IMR-90 (cell line): ENCODE measurements at regions not wholly inside any gene's neighbourhood (a gene's known extent, or its start where the extent isn't known, plus 50 kb on each side); places are given as distances from the start of the nearest gene placed in this dataset.

ENCODE experiments used
- ATAC-seq: fragments of 200-7000 bp; cut with Tn5 transposase; 2 replicates; pipeline ENCODE4 v1.9.1; 2020; ENCODE audit warnings: low read depth, mild to moderate bottlenecking, moderate library complexity
- BruUV-seq: library from RNA; stranded (reverse); fragments of 400-500 nt; replicated peaks from 2 replicates; lab custom pipeline; 2021; lab: Mats Ljungman, UMichigan
- CTCF ChIA-PET: fragments of 300-600 bp; formaldehyde crosslinking; extraction: SDS; loops from one replicate; lab custom pipeline; 2021; ENCODE audit warnings: antibody characterized with exemption; lab: Yijun Ruan, JAX
- POLR2A ChIA-PET: fragments of 300-600 bp; sonication (Branson Sonifier 250); formaldehyde crosslinking; loops from one replicate; lab custom pipeline; 2022; ENCODE audit warnings: antibody characterized with exemption; ENCODE audit not compliant: unreplicated experiment; lab: Charles Lee
- DNase-seq: peaks from one replicate; pipeline ENCODE4 v3.0.0; 2013
- H2AFZ ChIP-seq: replicated peaks from 2 replicates; pipeline ENCODE3; 2013; ENCODE audit warnings: low read length, mild to moderate bottlenecking; ENCODE audit not compliant: poor library complexity
- H2AK5ac ChIP-seq: 2 replicates; pipeline ENCODE4 v1.6.1; 2013; ENCODE audit warnings: low read depth, low read length, inconsistent platforms
- H2AK9ac ChIP-seq: replicated peaks from 2 replicates; pipeline ENCODE3; 2013; ENCODE audit warnings: mild to moderate bottlenecking, low read depth, low read length, moderate library complexity; ENCODE audit not compliant: poor library complexity
- H2BK120ac ChIP-seq: 2 replicates; pipeline ENCODE4 v1.6.1; 2013; ENCODE audit warnings: low read depth, low read length, inconsistent platforms
- H2BK15ac ChIP-seq: 3 replicates; pipeline ENCODE4 v1.6.1; 2013; ENCODE audit warnings: low read depth, low read length, inconsistent platforms
- H2BK20ac ChIP-seq: 2 replicates; pipeline ENCODE4 v1.6.1; 2013; ENCODE audit warnings: low read depth, mild to moderate bottlenecking, inconsistent platforms, low read length, moderate library complexity
- H2BK5ac ChIP-seq: 2 replicates; pipeline ENCODE4 v1.6.1; 2013; ENCODE audit warnings: mild to moderate bottlenecking, low read depth, low read length, inconsistent platforms; ENCODE audit not compliant: poor library complexity, severe bottlenecking
- H3K14ac ChIP-seq: replicated peaks from 2 replicates; pipeline ENCODE4 v1.6.1; 2013; ENCODE audit warnings: low read depth, low read length, inconsistent platforms
- H3K18ac ChIP-seq: 2 replicates; pipeline ENCODE4 v1.6.1; 2013; ENCODE audit warnings: low read depth, low read length, control low read depth
- H3K23ac ChIP-seq: 2 replicates; pipeline ENCODE4 v1.6.1; 2013; ENCODE audit warnings: low read depth, low read length, inconsistent platforms
- H3K27ac ChIP-seq: 2 replicates; pipeline ENCODE4 v1.5.1; 2013; ENCODE audit warnings: mild to moderate bottlenecking, control low read depth, low read length; ENCODE audit not compliant: insufficient read depth
- H3K27me3 ChIP-seq: 2 replicates; pipeline ENCODE4 v1.6.1; 2013; ENCODE audit warnings: low read length; ENCODE audit not compliant: control insufficient read depth, insufficient read depth
- H3K36me3 ChIP-seq: 2 replicates; pipeline ENCODE4 v1.6.1; 2013; ENCODE audit warnings: low read length, mixed read lengths; ENCODE audit not compliant: control insufficient read depth, insufficient read depth
- H3K4ac ChIP-seq: 2 replicates; pipeline ENCODE4 v1.6.1; 2013; ENCODE audit warnings: low read depth, low read length, inconsistent platforms
- H3K4me1 ChIP-seq: 2 replicates; pipeline ENCODE4 v1.6.1; 2013; ENCODE audit warnings: low read length, mixed read lengths; ENCODE audit not compliant: control insufficient read depth, insufficient read depth
- H3K4me2 ChIP-seq: 2 replicates; pipeline ENCODE4 v1.6.1; 2013; ENCODE audit warnings: low read depth, mild to moderate bottlenecking, control low read depth, low read length, moderate library complexity
- H3K4me3 ChIP-seq: 2 replicates; pipeline ENCODE4 v1.5.1; 2013; ENCODE audit warnings: low read depth, mild to moderate bottlenecking, control low read depth, low read length, moderate library complexity; ENCODE audit not compliant: insufficient read depth
- H3K56ac ChIP-seq: 2 replicates; pipeline ENCODE4 v1.6.1; 2013; ENCODE audit warnings: low read length, inconsistent platforms; ENCODE audit not compliant: insufficient read depth; ENCODE audit errors: extremely low read depth
- H3K79me1 ChIP-seq, 2 experiments: 2 replicates each; pipeline ENCODE4 v1.6.1; 2013; ENCODE audit warnings: low read length in 2 of 2, inconsistent platforms in 1 of 2, low read depth in 1 of 2
- H3K9ac ChIP-seq: 2 replicates; pipeline ENCODE4 v1.6.1; 2013; ENCODE audit warnings: low read depth, low read length, control low read depth
- H3K9me1 ChIP-seq: 2 replicates; pipeline ENCODE4 v1.6.1; 2013; ENCODE audit warnings: low read length, inconsistent platforms; ENCODE audit not compliant: insufficient read depth
- H3K9me3 ChIP-seq: 2 replicates; pipeline ENCODE4 v1.6.1; 2013; ENCODE audit warnings: low read length; ENCODE audit not compliant: control insufficient read depth, insufficient read depth
- H4K20me1 ChIP-seq: 2 replicates; pipeline ENCODE4 v1.6.1; 2013; ENCODE audit warnings: low read length, inconsistent platforms; ENCODE audit not compliant: insufficient read depth
- H4K5ac ChIP-seq: 2 replicates; pipeline ENCODE4 v1.6.1; 2013; ENCODE audit warnings: mild to moderate bottlenecking, low read depth, low read length, control low read depth
- H4K8ac ChIP-seq, 2 experiments: 2 replicates each; pipeline ENCODE4 v1.6.1; 2013; ENCODE audit warnings: low read depth in 2 of 2, low read length in 2 of 2, control low read depth in 1 of 2, inconsistent platforms in 1 of 2
- H4K91ac ChIP-seq: 2 replicates; pipeline ENCODE4 v1.6.1; 2013; ENCODE audit warnings: low read depth, low read length, inconsistent platforms; ENCODE audit not compliant: insufficient read depth
- BHLHE40 ChIP-seq: fragments of 150-350 bp; IDR thresholded peaks from 2 replicates; pipeline ENCODE4 v1.6.1; 2016; ENCODE audit warnings: mild to moderate bottlenecking, low read depth, low read length
- CEBPB ChIP-seq: IDR thresholded peaks from 2 replicates; pipeline ENCODE4 v1.6.1; 2012; ENCODE audit warnings: low read depth, low read length, improper control_type of control experiment
- CHD1 ChIP-seq: IDR thresholded peaks from 2 replicates; pipeline ENCODE4 v1.6.1; 2012; ENCODE audit warnings: low read depth, low read length, improper control_type of control experiment
- FOS ChIP-seq: fragments of 150-350 bp; IDR thresholded peaks from 2 replicates; pipeline ENCODE4 v1.6.1; 2016; ENCODE audit warnings: low read depth, low read length
- MAFK ChIP-seq: IDR thresholded peaks from 2 replicates; pipeline ENCODE4 v1.6.1; 2012; ENCODE audit warnings: low read depth, low read length, improper control_type of control experiment
- MAZ ChIP-seq: IDR thresholded peaks from 2 replicates; pipeline ENCODE4 v1.6.1; 2012; ENCODE audit warnings: low read depth, mild to moderate bottlenecking, low read length, improper control_type of control experiment, moderate library complexity, borderline replicate concordance
- MXI1 ChIP-seq: IDR thresholded peaks from 2 replicates; pipeline ENCODE4 v1.6.1; 2012; ENCODE audit warnings: low read depth, mild to moderate bottlenecking, low read length, moderate library complexity, borderline replicate concordance
- NFE2L2 ChIP-seq: fragments of 150-350 bp; IDR thresholded peaks from 2 replicates; pipeline ENCODE4 v1.6.1; 2016; ENCODE audit warnings: low read depth, mild to moderate bottlenecking, low read length
- POLR2A ChIP-seq: IDR thresholded peaks from 2 replicates; pipeline ENCODE4 v1.6.1; 2012; ENCODE audit warnings: mild to moderate bottlenecking, low read depth, low read length
- RAD21 ChIP-seq: IDR thresholded peaks from 2 replicates; pipeline ENCODE4 v1.6.1; 2012; ENCODE audit warnings: low read length, improper control_type of control experiment
- RCOR1 ChIP-seq: IDR thresholded peaks from 2 replicates; pipeline ENCODE4 v1.6.1; 2012; ENCODE audit warnings: mild to moderate bottlenecking, low read length, improper control_type of control experiment; ENCODE audit not compliant: insufficient replicate concordance
- RFX5 ChIP-seq: IDR thresholded peaks from 2 replicates; pipeline ENCODE4 v1.8.0; 2012; ENCODE audit warnings: low read depth, mild to moderate bottlenecking, low read length, moderate library complexity
- SMC3 ChIP-seq: fragments of 150-350 bp; IDR thresholded peaks from 2 replicates; pipeline ENCODE4 v1.6.1; 2016; ENCODE audit warnings: low read depth, mild to moderate bottlenecking, antibody characterized with exemption, low read length, moderate library complexity
- WGBS, 2 experiments: methylation state at CpG; one replicate each; pipeline versions ENCODE4 v1.1.5 to v1.1.7; 2013; ENCODE audit warnings: missing lambda C conversion rate in 2 of 2; ENCODE audit not compliant: insufficient read length in 1 of 2; ENCODE audit errors: extremely low coverage in 2 of 2; 5-methylcytosine and 5-hydroxymethylcytosine counted together
- dilution Hi-C: fragments of 300-500 bp; cut with HindIII; formaldehyde crosslinking; loops from one replicate; pipeline ENCODE4 v1.14.3; 2018; ENCODE audit warnings: low sequenced_read_pairs; ENCODE audit not compliant: unreplicated experiment
- in situ Hi-C: fragments of 300-500 bp; cut with MboI; formaldehyde crosslinking; loops from 3 replicates; pipeline ENCODE4 v1.14.3; 2019; ENCODE audit warnings: low sequenced_read_pairs, inconsistent platforms, mixed read lengths
- intact Hi-C: fragments of 100-400 bp; cut with micrococcal nuclease; formaldehyde crosslinking; loops from 2 replicates; pipeline ENCODE4 v1.10.0; 2022
- TF ChIP-seq, protein P1 (sequence below): fragments of 150-350 bp; IDR thresholded peaks from 2 replicates; pipeline ENCODE4 v1.6.1; 2017; ENCODE audit warnings: mild to moderate bottlenecking, antibody characterized with exemption, low read length, low read depth
- TF ChIP-seq, protein P2 (sequence below): fragments of 150-350 bp; IDR thresholded peaks from 2 replicates; pipeline ENCODE4 v1.6.1; 2016; ENCODE audit warnings: low read depth, mild to moderate bottlenecking, low read length, moderate library complexity, borderline replicate concordance
- TF ChIP-seq, protein P3 (sequence below): conservative IDR thresholded peaks from 2 replicates; pipeline ENCODE4 v1.5.1; 2012; ENCODE audit warnings: mild to moderate bottlenecking, low read depth, low read length, improper control_type of control experiment

DNA sequence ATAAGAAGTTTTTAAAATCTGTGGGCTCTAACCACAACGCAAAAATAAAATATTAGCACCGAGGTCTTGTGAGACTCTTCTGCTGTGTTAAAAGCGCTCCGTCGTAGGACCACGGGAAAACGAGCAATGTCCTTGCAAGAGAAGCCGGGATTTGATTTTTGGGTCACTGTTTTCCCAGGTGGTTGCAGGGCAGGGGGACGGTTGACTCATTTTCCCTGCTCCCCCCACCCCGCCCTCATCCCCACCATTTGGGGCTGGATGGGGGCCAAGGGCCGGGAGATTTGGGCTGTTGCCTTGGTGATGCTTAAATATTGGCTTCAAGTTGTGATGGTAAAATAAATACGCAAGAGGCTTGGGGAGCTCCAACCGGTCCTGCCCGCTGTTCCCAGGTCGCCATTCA is 67.6 kb upstream of the SLC25A33 start:
- no peak overlapping the region for H3K18ac ChIP-seq
- H4K91ac ChIP-seq = no peak overlapping the region
- no peak overlapping the region for H3K4me3 ChIP-seq
- in situ Hi-C loops = no loop called here
- H3K4me1 ChIP-seq = peaks cover 9% of the 10 kb centered on the region; the same call in 1 of the 2 replicates
- DNase-seq = no peak
- H2BK120ac ChIP-seq = no peak overlapping the region
- TF ChIP-seq NFE2L2 (no peak), BHLHE40 (no peak), RCOR1 (no peak), CEBPB (no peak), SMC3 (no peak), RFX5 (no peak), MAZ (no peak), CHD1 (no peak), MXI1 (no peak), MAFK (no peak), RAD21 (no peak), POLR2A (no peak), FOS (no peak)
- TF ChIP-seq, protein P1, sequence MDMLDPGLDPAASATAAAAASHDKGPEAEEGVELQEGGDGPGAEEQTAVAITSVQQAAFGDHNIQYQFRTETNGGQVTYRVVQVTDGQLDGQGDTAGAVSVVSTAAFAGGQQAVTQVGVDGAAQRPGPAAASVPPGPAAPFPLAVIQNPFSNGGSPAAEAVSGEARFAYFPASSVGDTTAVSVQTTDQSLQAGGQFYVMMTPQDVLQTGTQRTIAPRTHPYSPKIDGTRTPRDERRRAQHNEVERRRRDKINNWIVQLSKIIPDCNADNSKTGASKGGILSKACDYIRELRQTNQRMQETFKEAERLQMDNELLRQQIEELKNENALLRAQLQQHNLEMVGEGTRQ = no peak
- TF ChIP-seq, protein P2, sequence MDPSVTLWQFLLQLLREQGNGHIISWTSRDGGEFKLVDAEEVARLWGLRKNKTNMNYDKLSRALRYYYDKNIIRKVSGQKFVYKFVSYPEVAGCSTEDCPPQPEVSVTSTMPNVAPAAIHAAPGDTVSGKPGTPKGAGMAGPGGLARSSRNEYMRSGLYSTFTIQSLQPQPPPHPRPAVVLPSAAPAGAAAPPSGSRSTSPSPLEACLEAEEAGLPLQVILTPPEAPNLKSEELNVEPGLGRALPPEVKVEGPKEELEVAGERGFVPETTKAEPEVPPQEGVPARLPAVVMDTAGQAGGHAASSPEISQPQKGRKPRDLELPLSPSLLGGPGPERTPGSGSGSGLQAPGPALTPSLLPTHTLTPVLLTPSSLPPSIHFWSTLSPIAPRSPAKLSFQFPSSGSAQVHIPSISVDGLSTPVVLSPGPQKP = no peak
- TF ChIP-seq, protein P3, sequence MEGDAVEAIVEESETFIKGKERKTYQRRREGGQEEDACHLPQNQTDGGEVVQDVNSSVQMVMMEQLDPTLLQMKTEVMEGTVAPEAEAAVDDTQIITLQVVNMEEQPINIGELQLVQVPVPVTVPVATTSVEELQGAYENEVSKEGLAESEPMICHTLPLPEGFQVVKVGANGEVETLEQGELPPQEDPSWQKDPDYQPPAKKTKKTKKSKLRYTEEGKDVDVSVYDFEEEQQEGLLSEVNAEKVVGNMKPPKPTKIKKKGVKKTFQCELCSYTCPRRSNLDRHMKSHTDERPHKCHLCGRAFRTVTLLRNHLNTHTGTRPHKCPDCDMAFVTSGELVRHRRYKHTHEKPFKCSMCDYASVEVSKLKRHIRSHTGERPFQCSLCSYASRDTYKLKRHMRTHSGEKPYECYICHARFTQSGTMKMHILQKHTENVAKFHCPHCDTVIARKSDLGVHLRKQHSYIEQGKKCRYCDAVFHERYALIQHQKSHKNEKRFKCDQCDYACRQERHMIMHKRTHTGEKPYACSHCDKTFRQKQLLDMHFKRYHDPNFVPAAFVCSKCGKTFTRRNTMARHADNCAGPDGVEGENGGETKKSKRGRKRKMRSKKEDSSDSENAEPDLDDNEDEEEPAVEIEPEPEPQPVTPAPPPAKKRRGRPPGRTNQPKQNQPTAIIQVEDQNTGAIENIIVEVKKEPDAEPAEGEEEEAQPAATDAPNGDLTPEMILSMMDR = no peak
- no peak overlapping the region for H2AK9ac ChIP-seq
- ChIA-PET POLR2A (no interaction called here), CTCF (interaction anchor here (0.6 to 0.7 kb wide), 2 partner anchors 182 to 195 kb away, joined by 3 to 5 read pairs; no protein-coding TSS in a partner anchor)
- H2BK20ac ChIP-seq = no peak overlapping the region
- intact Hi-C loops = no loop called here
- BruUV-seq = no TSS peak
- H3K36me3 ChIP-seq = no peaks in the 10 kb centered on the region
- dilution Hi-C loops = no loop called here
- H3K4me2 ChIP-seq = no peak overlapping the region
- no peak overlapping the region for H3K27ac ChIP-seq
- no peak for ATAC-seq
- H3K9ac ChIP-seq = no peak overlapping the region
- H4K20me1 ChIP-seq = no peaks in the 10 kb centered on the region
- no peak overlapping the region for H3K23ac ChIP-seq
- H2BK5ac ChIP-seq = no peak overlapping the region
- H2AK5ac ChIP-seq = no peak overlapping the region
- no peak overlapping the region for H3K56ac ChIP-seq
- H4K5ac ChIP-seq = no peak overlapping the region
- H3K14ac ChIP-seq = no peak overlapping the region
- H2AFZ ChIP-seq = no peak overlapping the region
- WGBS, 2 experiments = no CpG with 5 or more reads among the region's 15 CpGs
- H2BK15ac ChIP-seq = no peak overlapping the region
- no peaks in the 10 kb centered on the region for H3K9me1 ChIP-seq
- H3K9me3 ChIP-seq = no peaks in the 10 kb centered on the region
- no peak overlapping the region for H3K4ac ChIP-seq
- H3K79me1 ChIP-seq = no peaks in the 10 kb centered on the region
- no peak overlapping the region for H4K8ac ChIP-seq
- H3K27me3 ChIP-seq = peaks cover 13% of the 10 kb centered on the region
